Osteocyte (in vitro differentiated cells): ENCODE measurements at regions not wholly inside any gene's neighbourhood (a gene's known extent, or its start where the extent isn't known, plus 50 kb on each side); places are given as distances from the start of the nearest gene placed in this dataset.

Source experiments
- DNase-seq: peaks from one replicate; pipeline ENCODE4 v3.0.0; 2021; ENCODE audit warnings: mixed read lengths; ENCODE audit not compliant: unreplicated experiment; ENCODE audit errors: extremely low spot score
- H3K27ac Mint-ChIP-seq: one replicate; pipeline ENCODE4 v1.8.0; 2021; ENCODE audit warnings: mild to moderate bottlenecking, mixed read lengths; ENCODE audit not compliant: unreplicated experiment
- H3K27me3 Mint-ChIP-seq: one replicate; pipeline ENCODE4 v1.8.0; 2021; ENCODE audit warnings: mixed read lengths; ENCODE audit not compliant: unreplicated experiment
- H3K36me3 Mint-ChIP-seq: one replicate; pipeline ENCODE4 v1.8.0; 2021; ENCODE audit warnings: mixed read lengths; ENCODE audit not compliant: unreplicated experiment
- H3K4me1 Mint-ChIP-seq: one replicate; pipeline ENCODE4 v1.8.0; 2021; ENCODE audit warnings: mixed read lengths; ENCODE audit not compliant: unreplicated experiment
- H3K4me3 Mint-ChIP-seq: one replicate; pipeline ENCODE4 v1.8.0; 2021; ENCODE audit warnings: mild to moderate bottlenecking, moderate library complexity, mixed read lengths; ENCODE audit not compliant: unreplicated experiment
- H3K9me3 Mint-ChIP-seq: one replicate; pipeline ENCODE4 v1.8.0; 2021; ENCODE audit warnings: mixed read lengths; ENCODE audit not compliant: unreplicated experiment
- CTCF ChIP-seq: fragments of 200-600 bp; sonication (generic); IDR thresholded peaks from 2 replicates; pipeline ENCODE4 v1.5.0; 2021; ENCODE audit warnings: antibody characterized with exemption, mild to moderate bottlenecking, moderate library complexity

GRCh38 chr4:125125276-125125675, 189.5 kb upstream of the FAT4 start:
- Mint-ChIP-seq H3K4me3 (no peak overlapping the region), H3K9me3 (no peaks in the 10 kb centered on the region), H3K27me3 (no peaks in the 10 kb centered on the region), H3K36me3 (no peaks in the 10 kb centered on the region), H3K4me1 (peaks cover 21% of the 10 kb centered on the region), H3K27ac (peak overlapping the region; percentile 34)
- no peak for TF ChIP-seq CTCF
- no peak for DNase-seq

GRCh38 chr4:125123570-125124109, 191.1 kb upstream of the FAT4 start:
- no peaks in the 10 kb centered on the region for H3K36me3 Mint-ChIP-seq
- no peak for DNase-seq

GRCh38 chr4:125121581-125121980, 193.2 kb upstream of the FAT4 start:
- Mint-ChIP-seq H3K36me3 (no peaks in the 10 kb centered on the region), H3K9me3 (no peaks in the 10 kb centered on the region)

More at GRCh38 chr4:125123570-125124109, 191.1 kb upstream of the FAT4 start:
- no peak for TF ChIP-seq CTCF
- H3K9me3 Mint-ChIP-seq: no peaks in the 10 kb centered on the region
- no peak overlapping the region for H3K4me3 Mint-ChIP-seq
- no peak overlapping the region for H3K27ac Mint-ChIP-seq
- no peaks in the 10 kb centered on the region for H3K27me3 Mint-ChIP-seq
- H3K4me1 Mint-ChIP-seq: peaks cover 21% of the 10 kb centered on the region

GRCh38 chr4:125116431-125116830, 198.3 kb upstream of the FAT4 start:
- Mint-ChIP-seq H3K27me3 (no peaks in the 10 kb centered on the region), H3K36me3 (no peaks in the 10 kb centered on the region), H3K9me3 (no peaks in the 10 kb centered on the region), H3K4me3 (no peak overlapping the region), H3K4me1 (no peaks in the 10 kb centered on the region), H3K27ac (no peak overlapping the region)
- no peak for TF ChIP-seq CTCF
- DNase-seq: no peak

More at GRCh38 chr4:125121581-125121980, 193.2 kb upstream of the FAT4 start:
- TF ChIP-seq CTCF: no peak
- DNase-seq: no peak
- no peak overlapping the region for H3K4me3 Mint-ChIP-seq
- H3K4me1 Mint-ChIP-seq: peaks cover 21% of the 10 kb centered on the region
- no peaks in the 10 kb centered on the region for H3K27me3 Mint-ChIP-seq
- H3K27ac Mint-ChIP-seq: no peak overlapping the region

- H3K9me3 Mint-ChIP-seq: no peaks in the 10 kb centered on the region
- H3K27ac Mint-ChIP-seq: no peak overlapping the region
- DNase-seq: no peak
- H3K27me3 Mint-ChIP-seq: no peaks in the 10 kb centered on the region
- no peaks in the 10 kb centered on the region for H3K4me1 Mint-ChIP-seq
- H3K4me3 Mint-ChIP-seq: no peak overlapping the region
- H3K36me3 Mint-ChIP-seq: no peaks in the 10 kb centered on the region
- TF ChIP-seq CTCF: no peak
These were observed 198.8 kb upstream of the FAT4 start for GRCh38 chr4:125115941-125116340.
